Endothelial cell of umbilical vein (primary cell): ENCODE measurements at regions not wholly inside any gene's neighbourhood (a gene's known extent, or its start where the extent isn't known, plus 50 kb on each side); places are given as distances from the start of the nearest gene placed in this dataset.

ENCODE experiments used
- BruUV-seq: library from RNA; stranded (reverse); fragments of 400-500 nt; replicated peaks from 2 replicates; lab custom pipeline; 2021; lab: Mats Ljungman, UMichigan
- CTCF ChIA-PET: fragments of 300-600, 350-600 bp; sonication (Branson Sonifier 250); formaldehyde crosslinking; loops from one replicate; lab custom pipeline; 2021; ENCODE audit warnings: antibody characterized with exemption, inconsistent platforms; lab: Charles Lee
- POLR2A ChIA-PET: fragments of 300-600, 350-600 bp; sonication (Branson Sonifier 250); formaldehyde crosslinking; loops from one replicate; lab custom pipeline; 2021; ENCODE audit warnings: antibody characterized with exemption, inconsistent platforms; lab: Charles Lee
- DNase-seq: peaks from one replicate; pipeline ENCODE4 v3.0.0-alpha.2; 2011; ENCODE audit warnings: low read depth, low spot score
- FAIRE-seq: peaks from 2 replicates; lab custom pipeline; 2011; peaks lifted over from hg19 to GRCh38; lab: Jason Lieb, UNC
- H2AFZ ChIP-seq: 2 replicates; pipeline ENCODE4 v1.6.0; 2012; ENCODE audit warnings: low read depth, low read length, control low read depth, inconsistent platforms
- H3K27ac ChIP-seq: 2 replicates; pipeline ENCODE4 v1.5.1; 2011; ENCODE audit warnings: low read depth, mild to moderate bottlenecking, control low read depth, low read length, moderate library complexity; ENCODE audit not compliant: insufficient read depth
- H3K27me3 ChIP-seq, 2 experiments: 2 replicates each; pipeline versions ENCODE4 v1.6.0 to v1.6.1; 2011; ENCODE audit warnings: low read length in 2 of 2, mixed read lengths in 1 of 2; ENCODE audit not compliant: control insufficient read depth in 2 of 2, insufficient read depth in 2 of 2
- H3K36me3 ChIP-seq, 2 experiments: 2 replicates in 1 of 2; 3 replicates in 1 of 2; pipeline ENCODE4 v1.5.1; 2011; ENCODE audit warnings: low read length in 2 of 2, mild to moderate bottlenecking in 1 of 2, moderate library complexity in 1 of 2; ENCODE audit not compliant: control insufficient read depth in 2 of 2, insufficient read depth in 2 of 2; ENCODE audit errors: extremely low read depth in 1 of 2
- H3K4me1 ChIP-seq: 3 replicates; pipeline ENCODE4 v1.5.1; 2011; ENCODE audit warnings: mild to moderate bottlenecking, low read length; ENCODE audit not compliant: control insufficient read depth, insufficient read depth; ENCODE audit errors: extremely low read depth
- H3K4me2 ChIP-seq: 2 replicates; pipeline ENCODE4 v1.6.1; 2011; ENCODE audit warnings: low read length, control low read depth, mixed read lengths; ENCODE audit not compliant: insufficient read depth
- H3K4me3 ChIP-seq, 3 experiments: fragments of 200-600 bp in 1 of 3; sonication (generic), shearing (Covaris generic) in 1 of 3; replicated peaks in 1 of 3; 2 replicates each; pipeline ENCODE4 v1.5.1; 2011 to 2016; ENCODE audit warnings: control low read depth in 3 of 3, low read length in 3 of 3, mild to moderate bottlenecking in 2 of 3, inconsistent platforms in 1 of 3, low read depth in 1 of 3, moderate library complexity in 1 of 3; ENCODE audit not compliant: insufficient read depth in 1 of 3
- H3K79me2 ChIP-seq: 2 replicates; pipeline ENCODE4 v1.6.0; 2012; ENCODE audit warnings: low read length, inconsistent platforms; ENCODE audit not compliant: control insufficient read depth, insufficient read depth
- H3K9ac ChIP-seq: replicated peaks from 2 replicates; pipeline ENCODE3; 2011; ENCODE audit warnings: low read length, control low read depth; ENCODE audit not compliant: insufficient read depth; ENCODE audit errors: extremely low read depth
- H3K9me1 ChIP-seq: replicated peaks from 3 replicates; pipeline ENCODE4 v1.6.0; 2011; ENCODE audit warnings: mild to moderate bottlenecking, low read length; ENCODE audit not compliant: control insufficient read depth, insufficient read depth; ENCODE audit errors: extremely low read depth
- H3K9me3 ChIP-seq: replicated peaks from 2 replicates; pipeline ENCODE4 v1.5.1; 2012; ENCODE audit warnings: low read length, inconsistent platforms; ENCODE audit not compliant: control insufficient read depth, insufficient read depth
- H4K20me1 ChIP-seq: replicated peaks from 2 replicates; pipeline ENCODE3; 2011; ENCODE audit warnings: mild to moderate bottlenecking, low read length; ENCODE audit not compliant: control insufficient read depth, insufficient read depth; ENCODE audit errors: extremely low read depth
- EZH2 ChIP-seq: IDR thresholded peaks from 2 replicates; pipeline ENCODE4 v1.6.1; 2012; ENCODE audit warnings: borderline replicate concordance, low read depth, mild to moderate bottlenecking, moderate library complexity, low read length, inconsistent platforms; ENCODE audit not compliant: severe bottlenecking
- FOS ChIP-seq: IDR thresholded peaks from 2 replicates; pipeline ENCODE4 v1.6.1; 2011; ENCODE audit warnings: mild to moderate bottlenecking, low read length, moderate library complexity, borderline replicate concordance; ENCODE audit not compliant: insufficient read depth
- GATA2 ChIP-seq: IDR thresholded peaks from 2 replicates; pipeline ENCODE4 v1.7.0; 2011; ENCODE audit warnings: low read depth, mild to moderate bottlenecking, moderate library complexity, mixed read lengths, low read length; ENCODE audit not compliant: insufficient read length, insufficient read depth
- JUN ChIP-seq: IDR thresholded peaks from 2 replicates; pipeline ENCODE4 v1.6.1; 2011; ENCODE audit warnings: borderline replicate concordance, low read depth; ENCODE audit not compliant: insufficient read length, insufficient read depth
- MYC ChIP-seq: IDR thresholded peaks from one replicate; pipeline ENCODE4 v1.6.1; 2011; ENCODE audit warnings: mild to moderate bottlenecking, low read depth, low read length
- POLR2A ChIP-seq: IDR thresholded peaks from 2 replicates; pipeline ENCODE4 v1.6.1; 2012; ENCODE audit warnings: low read depth, mild to moderate bottlenecking, control low read depth, low read length
- POLR2AphosphoS5 ChIP-seq: IDR thresholded peaks from 2 replicates; pipeline ENCODE4 v1.6.1; 2012; ENCODE audit warnings: low read depth, mild to moderate bottlenecking, control low read depth, low read length, moderate library complexity; ENCODE audit not compliant: insufficient read depth
- dilution Hi-C: fragments of 300-500 bp; cut with MboI; formaldehyde crosslinking; loops from one replicate; pipeline ENCODE4 v1.15.0; 2019; ENCODE audit warnings: low sequenced_read_pairs; ENCODE audit not compliant: extremely low pct_ligation_motif_present
- intact Hi-C: fragments of 100-400 bp; cut with micrococcal nuclease; formaldehyde crosslinking; loops from one replicate; pipeline ENCODE4 v1.10.0; 2022
- TF ChIP-seq, protein P1 (sequence below): IDR thresholded peaks from 2 replicates; pipeline ENCODE4 v1.6.1; 2011; ENCODE audit not compliant: insufficient read depth, insufficient read length
- TF ChIP-seq, protein P2 (sequence below), 2 donors: IDR thresholded peaks; 1 replicate in 1 of 2; 2 replicates in 1 of 2; pipeline ENCODE4 v1.5.1; 2011; ENCODE audit warnings: low read length in 2 of 2, mild to moderate bottlenecking in 2 of 2, moderate library complexity in 2 of 2, control low read depth in 1 of 2, inconsistent platforms in 1 of 2, low read depth in 1 of 2; ENCODE audit not compliant: insufficient read depth in 1 of 2; ENCODE audit errors: extremely low read depth in 1 of 2

DNA sequence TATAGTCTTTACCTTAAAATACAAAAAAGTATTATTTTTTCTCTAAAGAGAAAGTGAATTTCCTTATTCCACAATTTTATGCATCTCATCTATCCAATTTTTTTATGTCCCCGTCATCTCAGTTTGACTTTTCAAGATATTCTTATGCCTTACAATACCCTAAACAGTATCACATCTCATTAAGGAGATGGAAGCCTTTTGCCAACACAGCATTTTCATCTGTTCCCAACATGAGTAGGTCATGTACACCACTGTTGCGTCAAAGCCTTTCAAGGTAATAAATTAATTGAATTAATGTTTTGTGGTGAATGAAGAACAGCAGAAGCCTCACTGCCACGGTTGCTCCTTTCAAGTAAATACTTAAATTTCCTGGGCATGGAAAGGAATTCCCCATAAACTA is 299.4 kb downstream of the EPHA4 start:
- no peaks in the 10 kb centered on the region for H4K20me1 ChIP-seq
- no peak overlapping the region for H2AFZ ChIP-seq
- no peak overlapping the region for H3K9ac ChIP-seq
- no peaks in the 10 kb centered on the region for H3K9me1 ChIP-seq
- no peak overlapping the region for H3K4me3 ChIP-seq
- no TSS peak for BruUV-seq
- no peaks in the 10 kb centered on the region for H3K36me3 ChIP-seq
- no peaks in the 10 kb centered on the region for H3K4me1 ChIP-seq
- H3K27me3 ChIP-seq: no peaks in the 10 kb centered on the region
- CTCF ChIA-PET: no interaction called here
- H3K4me2 ChIP-seq: no peak overlapping the region
- H3K27ac ChIP-seq: no peak overlapping the region
- no peak for TF ChIP-seq POLR2AphosphoS5
- no peak for TF ChIP-seq EZH2
- TF ChIP-seq, protein P1, sequence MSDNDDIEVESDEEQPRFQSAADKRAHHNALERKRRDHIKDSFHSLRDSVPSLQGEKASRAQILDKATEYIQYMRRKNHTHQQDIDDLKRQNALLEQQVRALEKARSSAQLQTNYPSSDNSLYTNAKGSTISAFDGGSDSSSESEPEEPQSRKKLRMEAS: no peak
- TF ChIP-seq, protein P2, sequence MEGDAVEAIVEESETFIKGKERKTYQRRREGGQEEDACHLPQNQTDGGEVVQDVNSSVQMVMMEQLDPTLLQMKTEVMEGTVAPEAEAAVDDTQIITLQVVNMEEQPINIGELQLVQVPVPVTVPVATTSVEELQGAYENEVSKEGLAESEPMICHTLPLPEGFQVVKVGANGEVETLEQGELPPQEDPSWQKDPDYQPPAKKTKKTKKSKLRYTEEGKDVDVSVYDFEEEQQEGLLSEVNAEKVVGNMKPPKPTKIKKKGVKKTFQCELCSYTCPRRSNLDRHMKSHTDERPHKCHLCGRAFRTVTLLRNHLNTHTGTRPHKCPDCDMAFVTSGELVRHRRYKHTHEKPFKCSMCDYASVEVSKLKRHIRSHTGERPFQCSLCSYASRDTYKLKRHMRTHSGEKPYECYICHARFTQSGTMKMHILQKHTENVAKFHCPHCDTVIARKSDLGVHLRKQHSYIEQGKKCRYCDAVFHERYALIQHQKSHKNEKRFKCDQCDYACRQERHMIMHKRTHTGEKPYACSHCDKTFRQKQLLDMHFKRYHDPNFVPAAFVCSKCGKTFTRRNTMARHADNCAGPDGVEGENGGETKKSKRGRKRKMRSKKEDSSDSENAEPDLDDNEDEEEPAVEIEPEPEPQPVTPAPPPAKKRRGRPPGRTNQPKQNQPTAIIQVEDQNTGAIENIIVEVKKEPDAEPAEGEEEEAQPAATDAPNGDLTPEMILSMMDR (IDR thresholded peaks at IDR 0.05; ENCODE audit: extremely low read depth in 1 of 2, insufficient read depth in 1 of 2, low read depth in 1 of 2, low read length in 2 of 2): no peak
- TF ChIP-seq FOS: no peak
- no peak for TF ChIP-seq POLR2A
- TF ChIP-seq MYC: no peak
- TF ChIP-seq JUN: no peak
- TF ChIP-seq GATA2: no peak
- no peaks in the 10 kb centered on the region for H3K79me2 ChIP-seq
- dilution Hi-C loops: no loop called here
- H3K9me3 ChIP-seq: no peaks in the 10 kb centered on the region
- POLR2A ChIA-PET: no interaction called here
- no peak for DNase-seq
- no peak for FAIRE-seq
- intact Hi-C loops: no loop called here
